ENCODE measurements at regions not wholly inside any gene's neighbourhood (a gene's known extent, or its start where the extent isn't known, plus 50 kb on each side); places are given as distances from the start of the nearest gene placed in this dataset.
A peak's percentile ranks its signal among the peaks of the same experiment; 100 is the strongest.

DNA sequence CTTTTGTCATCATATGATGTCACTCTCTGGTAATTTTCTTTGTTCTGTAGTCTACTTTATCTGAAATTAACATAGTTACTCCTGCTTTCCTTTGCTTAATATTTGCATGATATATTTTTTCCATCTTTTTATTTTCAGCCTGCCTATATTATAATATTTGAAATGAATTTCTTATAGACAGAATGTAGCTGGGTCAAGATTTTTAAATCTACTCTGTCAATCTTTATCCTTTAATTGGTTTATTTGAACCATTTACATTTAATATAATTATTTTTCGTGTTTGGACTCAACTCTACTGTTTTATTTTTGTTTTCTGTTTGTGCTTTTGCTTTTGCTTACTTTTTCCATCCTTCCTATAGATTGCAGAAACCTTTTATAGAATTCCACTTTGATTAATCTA is 118.0 kb downstream of the FOXD1 start (continued):
- no peak for TF ChIP-seq ZSCAN29 (IDR thresholded peaks at IDR 0.05)

DNA sequence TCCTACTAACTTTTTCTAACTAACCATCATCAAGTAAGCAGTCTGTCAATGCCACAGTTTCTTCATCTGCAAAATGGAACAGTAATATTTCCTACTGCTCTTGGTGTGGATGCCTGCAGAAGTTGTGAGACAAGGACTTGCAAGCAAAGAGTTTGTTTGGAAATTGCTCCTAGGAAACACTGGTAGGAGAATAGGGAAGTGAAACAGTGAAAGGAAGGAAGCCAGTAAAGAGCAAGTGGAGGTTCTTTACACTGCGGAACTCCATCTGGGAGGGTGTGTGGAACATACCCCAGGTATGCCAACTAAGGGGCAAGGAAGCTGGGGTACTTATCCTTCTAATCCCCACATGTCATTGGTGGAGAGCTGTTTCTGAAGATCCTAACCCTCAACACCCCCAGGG is 119.9 kb downstream of the FOXD1 start:
- TF ChIP-seq SPI1 (IDR thresholded peaks at IDR 0.05; ENCODE audit: borderline replicate concordance, insufficient read depth, low read depth, low read length) = peak; percentile 34; the same call in 1 of the 2 replicates
- TF ChIP-seq NBN (IDR thresholded peaks at IDR 0.05) = no peak
- H3K9ac ChIP-seq (ENCODE audit: control insufficient read depth, insufficient read depth, low read length) = no peak overlapping the region
- H3K27me3 ChIP-seq (replicated peaks in 1 of 2; ENCODE audit: control insufficient read depth in 2 of 2, insufficient read depth in 2 of 2, low read length in 1 of 2) = no peaks in the 10 kb centered on the region; a peak in 1 of 4 replicates
- H3K4me3 ChIP-seq = no peak overlapping the region
- H2AFZ ChIP-seq (ENCODE audit: control insufficient read depth, low read depth, low read length) = no peak overlapping the region
- 94% methylated on average over 1 of the region's 1 CpG for WGBS (ENCODE audit: insufficient coverage, insufficient replicate concordance, low lambda C conversion rate, missing lambda C conversion rate)
- CTCF ChIA-PET = no interaction called here
- DNase-seq (ENCODE audit: low read depth, low spot score) (no peak), FAIRE-seq (no peak), ATAC-seq (no peak)
- no peaks in the 10 kb centered on the region for H3K79me2 ChIP-seq (ENCODE audit: control insufficient read depth, insufficient read depth, low read length)
- H4K20me1 ChIP-seq (ENCODE audit: control insufficient read depth, insufficient read depth) = no peaks in the 10 kb centered on the region
- intact Hi-C loops (cut with micrococcal nuclease; ENCODE audit: unreplicated experiment) (no loop called here), in situ Hi-C loops (cut with MboI) (no loop called here)
- SMC1A ChIA-PET (ENCODE audit: uncharacterized antibody, unreplicated experiment) = no interaction called here
- no peak overlapping the region for H3K27ac ChIP-seq (ENCODE audit: control insufficient read depth, insufficient read depth)
- RAD21 ChIA-PET (ENCODE audit: unreplicated experiment) = no interaction called here
- H3K9me3 ChIP-seq (replicated peaks; ENCODE audit: control insufficient read depth, insufficient read depth, low read length) = no peaks in the 10 kb centered on the region; the same call in 2 of the 3 replicates
- BruUV-seq (replicated peaks) = no TSS peak
- POLR2A ChIA-PET = no interaction called here
- no peak overlapping the region for H3K4me2 ChIP-seq (ENCODE audit: control insufficient read depth, insufficient read depth)
- no peaks in the 10 kb centered on the region for H3K4me1 ChIP-seq (ENCODE audit: control insufficient read depth, insufficient read depth, low read length)
- H3K36me3 ChIP-seq (ENCODE audit: control insufficient read depth in 2 of 2, insufficient read depth in 2 of 2, low read length in 1 of 2) = no peaks in the 10 kb centered on the region

DNA sequence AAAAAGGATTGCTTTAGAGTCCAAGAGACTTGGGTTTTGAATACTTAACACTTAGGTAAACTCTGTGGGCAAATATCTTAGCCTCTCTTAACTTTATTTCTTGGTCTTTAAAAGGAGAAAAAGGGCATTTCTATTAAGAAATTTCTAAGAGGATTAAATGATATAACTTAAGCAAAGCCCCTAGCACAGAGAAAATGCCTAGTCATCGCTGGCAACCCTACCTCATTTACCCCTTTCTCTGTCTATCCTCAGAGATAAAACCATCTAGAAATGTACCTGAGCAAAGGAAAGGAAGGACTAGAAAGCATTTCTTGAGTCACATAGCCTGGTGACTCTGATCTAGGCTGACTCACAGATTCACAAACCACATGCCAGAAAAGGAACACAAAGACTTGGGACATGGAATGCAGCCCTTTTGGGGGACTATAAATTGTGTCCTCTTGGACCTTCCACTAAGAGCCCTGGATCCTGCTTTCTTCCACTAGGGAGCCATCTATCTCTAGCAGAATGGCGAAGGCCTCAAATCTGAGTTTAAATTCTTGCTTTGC is 120.6 kb downstream of the FOXD1 start:
- ChIA-PET CTCF (no interaction called here), RAD21 (ENCODE audit: unreplicated experiment) (no interaction called here), SMC1A (ENCODE audit: uncharacterized antibody, unreplicated experiment) (no interaction called here), POLR2A (no interaction called here)
- intact Hi-C loops (cut with micrococcal nuclease; ENCODE audit: unreplicated experiment) = no loop called here
- DNase-seq (ENCODE audit: low read depth, low spot score) (no peak), ATAC-seq (no peak), FAIRE-seq (no peak)
- no peaks in the 10 kb centered on the region for H3K4me1 ChIP-seq (ENCODE audit: control insufficient read depth, insufficient read depth, low read length)
- no peak overlapping the region for H3K27ac ChIP-seq (ENCODE audit: control insufficient read depth, insufficient read depth)
- no peaks in the 10 kb centered on the region; a peak in 1 of 4 replicates for H3K27me3 ChIP-seq (replicated peaks in 1 of 2; ENCODE audit: control insufficient read depth in 2 of 2, insufficient read depth in 2 of 2, low read length in 1 of 2)
- H3K79me2 ChIP-seq (ENCODE audit: control insufficient read depth, insufficient read depth, low read length) = no peaks in the 10 kb centered on the region
- H4K20me1 ChIP-seq (ENCODE audit: control insufficient read depth, insufficient read depth) = no peaks in the 10 kb centered on the region
- TF ChIP-seq TCF7 (IDR thresholded peaks at IDR 0.05; ENCODE audit: borderline replicate concordance) (no peak), RELA (IDR thresholded peaks at IDR 0.05; ENCODE audit: borderline replicate concordance, partially characterized antibody) (no peak), NFIC (IDR thresholded peaks at IDR 0.05; ENCODE audit: low read depth, low read length) (no peak), ZSCAN29 (IDR thresholded peaks at IDR 0.05) (no peak)
- TF ChIP-seq, protein P1, sequence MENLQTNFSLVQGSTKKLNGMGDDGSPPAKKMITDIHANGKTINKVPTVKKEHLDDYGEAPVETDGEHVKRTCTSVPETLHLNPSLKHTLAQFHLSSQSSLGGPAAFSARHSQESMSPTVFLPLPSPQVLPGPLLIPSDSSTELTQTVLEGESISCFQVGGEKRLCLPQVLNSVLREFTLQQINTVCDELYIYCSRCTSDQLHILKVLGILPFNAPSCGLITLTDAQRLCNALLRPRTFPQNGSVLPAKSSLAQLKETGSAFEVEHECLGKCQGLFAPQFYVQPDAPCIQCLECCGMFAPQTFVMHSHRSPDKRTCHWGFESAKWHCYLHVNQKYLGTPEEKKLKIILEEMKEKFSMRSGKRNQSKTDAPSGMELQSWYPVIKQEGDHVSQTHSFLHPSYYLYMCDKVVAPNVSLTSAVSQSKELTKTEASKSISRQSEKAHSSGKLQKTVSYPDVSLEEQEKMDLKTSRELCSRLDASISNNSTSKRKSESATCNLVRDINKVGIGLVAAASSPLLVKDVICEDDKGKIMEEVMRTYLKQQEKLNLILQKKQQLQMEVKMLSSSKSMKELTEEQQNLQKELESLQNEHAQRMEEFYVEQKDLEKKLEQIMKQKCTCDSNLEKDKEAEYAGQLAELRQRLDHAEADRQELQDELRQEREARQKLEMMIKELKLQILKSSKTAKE (IDR thresholded peaks at IDR 0.05; ENCODE audit: low read depth, poor library complexity, severe bottlenecking) = no peak
- no peaks in the 10 kb centered on the region for H3K36me3 ChIP-seq (ENCODE audit: control insufficient read depth in 2 of 2, insufficient read depth in 2 of 2, low read length in 1 of 2)
- H3K4me2 ChIP-seq (ENCODE audit: control insufficient read depth, insufficient read depth) = no peak overlapping the region
- 2% methylated on average over 2 of the region's 2 CpGs for WGBS (ENCODE audit: insufficient coverage, insufficient replicate concordance, low lambda C conversion rate, missing lambda C conversion rate)
- H3K9me3 ChIP-seq (replicated peaks; ENCODE audit: control insufficient read depth, insufficient read depth, low read length) = no peaks in the 10 kb centered on the region; the same call in 2 of the 3 replicates
- no peak overlapping the region for H3K4me3 ChIP-seq
- H2AFZ ChIP-seq (ENCODE audit: control insufficient read depth, low read depth, low read length) = no peak overlapping the region
- no peak overlapping the region for H3K9ac ChIP-seq (ENCODE audit: control insufficient read depth, insufficient read depth, low read length)
- no TSS peak for BruUV-seq (replicated peaks)
- in situ Hi-C loops (cut with MboI) = no loop called here
